Epithelial cell of prostate (primary cell): ENCODE measurements at regions not wholly inside any gene's neighbourhood (a gene's known extent, or its start where the extent isn't known, plus 50 kb on each side); places are given as distances from the start of the nearest gene placed in this dataset.

Source experiments
- DNase-seq: peaks from one replicate; pipeline ENCODE4 v3.0.0-alpha.2; 2011; ENCODE audit warnings: low read depth, low spot score
- H3K27ac ChIP-seq: fragments of 450-650 bp; 2 replicates; pipeline ENCODE4 v1.5.1; 2017; ENCODE audit warnings: mild to moderate bottlenecking

GRCh38 chr16:9689597-9689996 is 492.6 kb downstream of the GRIN2A start:
- DNase-seq: no peak
- no peak overlapping the region for H3K27ac ChIP-seq

DNA sequence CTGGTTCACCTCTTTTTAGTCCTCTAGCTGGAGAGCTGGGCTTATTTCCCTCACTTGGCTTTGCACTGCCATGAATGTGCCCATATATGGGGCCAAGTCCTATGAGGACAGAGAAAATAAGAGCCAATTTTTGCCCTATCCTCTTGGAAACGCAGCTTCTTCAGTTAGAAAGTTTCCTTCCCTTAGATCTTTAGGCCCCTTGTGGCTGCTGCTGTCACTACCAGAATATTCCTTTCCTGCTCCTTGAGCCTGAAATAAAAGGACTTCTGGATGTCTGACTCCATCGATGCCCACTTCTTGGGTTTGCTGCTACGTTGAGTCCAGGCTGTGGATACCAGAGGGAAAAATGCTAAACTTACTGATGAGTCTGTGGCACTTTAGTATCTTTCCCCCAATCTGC is 487.1 kb downstream of the GRIN2A start:
- no peak for DNase-seq
- no peak overlapping the region for H3K27ac ChIP-seq
